Esophagus muscularis mucosa (tissue), 4 donors: ENCODE measurements at regions not wholly inside any gene's neighbourhood (a gene's known extent, or its start where the extent isn't known, plus 50 kb on each side); places are given as distances from the start of the nearest gene placed in this dataset.
A peak's percentile ranks its signal among the peaks of the same experiment; 100 is the strongest.
"Not testable (repeated sequence)": the region's sequence is repeated elsewhere in the genome, so short reads cannot be mapped to it uniquely, and the experiment has no call there.

Experiments
- DNase-seq: peaks from one replicate; pipeline ENCODE4 v3.0.0-alpha.2; 2017; ENCODE audit errors: extremely low spot score
- H3K27ac ChIP-seq, 4 donors: fragments of 200-600 bp; sonication (generic); replicated peaks in 1 of 4; 1 replicate in 3 of 4; 2 replicates in 1 of 4; pipeline ENCODE4 v1.5.1; 2016 to 2019; ENCODE audit warnings: mild to moderate bottlenecking in 1 of 4
- H3K27me3 ChIP-seq, 4 donors: fragments of 200-600 bp; sonication (generic); one replicate each; pipeline versions ENCODE4 v1.5.1 to v1.6.0; 2016 to 2019
- H3K36me3 ChIP-seq, 4 donors: fragments of 200-600 bp; sonication (generic); one replicate each; pipeline ENCODE4 v1.5.1; 2016 to 2019
- H3K4me1 ChIP-seq, 4 donors: fragments of 200-600 bp; sonication (generic); one replicate each; pipeline ENCODE4 v1.5.1; 2016 to 2019
- H3K4me3 ChIP-seq, 4 donors: fragments of 200-600 bp; sonication (generic); 1 replicate in 2 of 4; 2 replicates in 2 of 4; pipeline ENCODE4 v1.5.1; 2016 to 2019; ENCODE audit warnings: mild to moderate bottlenecking in 4 of 4, moderate library complexity in 1 of 4
- H3K9me3 ChIP-seq, 4 donors: fragments of 200-600 bp; sonication (generic); 1 replicate in 3 of 4; 2 replicates in 1 of 4; pipeline ENCODE4 v1.5.1; 2016 to 2019
- EP300 ChIP-seq: sonication (generic); formaldehyde crosslinking; IDR thresholded peaks from one replicate; pipeline ENCODE4 v1.6.1; 2017; ENCODE audit warnings: antibody characterized with exemption
- POLR2A ChIP-seq: fragments of 450-650 bp; IDR thresholded peaks from one replicate; pipeline ENCODE4 v1.6.1; 2017; ENCODE audit warnings: antibody characterized with exemption, moderate library complexity, mild to moderate bottlenecking, low read depth
- POLR2AphosphoS5 ChIP-seq, 2 donors: sonication (generic); formaldehyde crosslinking; IDR thresholded peaks; one replicate each; pipeline ENCODE4 v1.6.1; 2017; ENCODE audit warnings: antibody characterized with exemption in 2 of 2
- WGBS: methylation state at CpG from one replicate; pipeline ENCODE4 v1.1.5; 2018; 5-methylcytosine and 5-hydroxymethylcytosine counted together
- intact Hi-C: fragments of 100-400 bp; cut with DNase I; formaldehyde crosslinking; loops from one replicate; pipeline ENCODE4 v1.15.1; 2023
- TF ChIP-seq, protein P1 (sequence below), 3 experiments: fragments of 200-600 bp in 2 of 3; fragments of 450-650 bp in 1 of 3; sonication (generic) in 2 of 3; IDR thresholded peaks; one replicate each; pipeline ENCODE4 v1.5.1; 2017 to 2019; ENCODE audit warnings: antibody characterized with exemption in 3 of 3, mild to moderate bottlenecking in 2 of 3, moderate library complexity in 1 of 3

GRCh38 chrX:10469-11458 is 270.4 kb upstream of the PLCXD1 start:
- H3K27ac ChIP-seq, H3K27me3 ChIP-seq, DNase-seq, intact Hi-C loops, H3K36me3 ChIP-seq, H3K4me3 ChIP-seq, H3K9me3 ChIP-seq, H3K4me1 ChIP-seq: not testable (repeated sequence)
- 75% methylated on average over 1 of the region's 18 CpGs for WGBS

DNA sequence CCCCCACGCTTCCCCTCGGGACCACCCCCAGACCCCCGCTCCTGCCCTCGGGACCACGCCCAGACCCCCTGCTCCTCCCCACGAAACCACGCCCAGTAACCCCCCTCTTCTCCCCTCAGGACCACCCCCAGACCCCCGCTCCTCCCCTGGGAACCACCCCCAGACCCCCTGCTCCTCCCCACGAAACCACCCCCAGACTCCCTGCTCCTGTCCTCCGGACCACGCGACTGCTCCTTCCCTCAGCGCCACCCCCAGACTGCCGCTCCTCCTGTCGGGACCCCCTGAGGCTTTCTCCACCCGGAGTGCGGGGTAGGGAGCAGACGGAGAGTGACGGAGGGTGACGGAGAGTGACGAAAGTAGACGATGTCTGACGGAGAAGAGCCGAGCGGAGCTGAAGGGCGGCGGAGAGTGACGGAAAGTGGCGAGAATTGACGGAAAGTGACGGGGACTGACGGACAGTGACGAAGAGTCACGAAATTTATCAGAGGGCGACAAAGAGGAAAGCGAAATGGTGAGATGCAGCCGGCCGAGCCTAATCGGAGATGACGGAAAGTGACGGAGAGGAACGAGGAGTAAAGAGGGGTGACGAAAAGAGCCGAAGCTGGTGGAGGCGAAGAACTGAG is 267.2 kb upstream of the PLCXD1 start:
- H3K36me3 ChIP-seq, intact Hi-C loops: not testable (repeated sequence)
- 75% methylated on average over 13 of the region's 45 CpGs for WGBS

GRCh38 chrX:14452-14851 is 266.7 kb upstream of the PLCXD1 start:
- 67% methylated on average over 19 of the region's 39 CpGs for WGBS
- H3K36me3 ChIP-seq, H3K27ac ChIP-seq, H3K4me1 ChIP-seq, DNase-seq, H3K9me3 ChIP-seq, intact Hi-C loops, H3K27me3 ChIP-seq: not testable (repeated sequence)
- H3K4me3 ChIP-seq = peak overlapping the region in 1 of 4 donors; percentile 48

More for the DNA sequence above, 267.2 kb upstream of the PLCXD1 start:
- not testable (repeated sequence) for DNase-seq, H3K9me3 ChIP-seq, H3K4me1 ChIP-seq, H3K27ac ChIP-seq, H3K4me3 ChIP-seq, H3K27me3 ChIP-seq

DNA sequence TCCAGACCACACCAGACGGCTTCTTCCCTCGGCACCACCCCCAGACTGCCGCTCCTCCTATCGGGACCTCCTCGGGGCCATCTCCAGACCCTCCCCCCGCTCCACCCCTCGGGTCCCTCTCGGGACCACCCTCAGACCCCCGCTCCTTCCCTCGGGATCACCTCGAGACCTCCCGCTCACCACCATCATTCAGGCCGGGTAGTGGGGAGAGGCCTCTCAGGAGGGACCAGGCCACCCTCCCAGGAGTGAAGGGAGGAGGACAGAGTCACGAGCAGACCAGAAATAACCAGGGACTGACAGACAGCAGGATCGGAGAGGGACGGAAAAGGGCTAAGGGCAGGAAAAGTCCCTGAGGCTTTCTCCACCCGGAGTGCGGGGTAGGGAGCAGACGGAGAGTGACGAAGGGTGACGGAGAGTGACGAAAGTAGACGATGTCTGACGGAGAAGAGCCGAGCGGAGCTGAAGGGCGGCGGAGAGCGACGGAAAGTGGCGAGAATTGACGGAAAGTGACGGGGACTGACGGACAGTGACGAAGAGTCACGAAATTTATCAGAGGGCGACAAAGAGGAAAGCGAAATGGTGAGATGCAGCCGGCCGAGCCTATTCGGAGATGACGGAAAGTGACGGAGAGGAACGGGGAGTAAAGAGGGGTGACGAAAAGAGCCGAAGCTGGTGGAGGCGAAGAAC is 262.3 kb upstream of the PLCXD1 start:
- H3K36me3 ChIP-seq, H3K4me1 ChIP-seq, H3K27ac ChIP-seq, DNase-seq, H3K4me3 ChIP-seq, H3K27me3 ChIP-seq, H3K9me3 ChIP-seq, intact Hi-C loops: not testable (repeated sequence)
- whole genome bisulfite sequencing = 51% methylated on average over 12 of the region's 47 CpGs

- DNase-seq, H3K36me3 ChIP-seq, H3K4me1 ChIP-seq, H3K27ac ChIP-seq, H3K27me3 ChIP-seq, intact Hi-C loops, H3K9me3 ChIP-seq: not testable (repeated sequence)
- peak overlapping the region; percentile 42 to 59 (median 47) for H3K4me3 ChIP-seq
- no CpG with 5 or more reads among the region's 41 CpGs for WGBS
These were observed 261.7 kb upstream of the PLCXD1 start for GRCh38 chrX:19455-19827.

DNA sequence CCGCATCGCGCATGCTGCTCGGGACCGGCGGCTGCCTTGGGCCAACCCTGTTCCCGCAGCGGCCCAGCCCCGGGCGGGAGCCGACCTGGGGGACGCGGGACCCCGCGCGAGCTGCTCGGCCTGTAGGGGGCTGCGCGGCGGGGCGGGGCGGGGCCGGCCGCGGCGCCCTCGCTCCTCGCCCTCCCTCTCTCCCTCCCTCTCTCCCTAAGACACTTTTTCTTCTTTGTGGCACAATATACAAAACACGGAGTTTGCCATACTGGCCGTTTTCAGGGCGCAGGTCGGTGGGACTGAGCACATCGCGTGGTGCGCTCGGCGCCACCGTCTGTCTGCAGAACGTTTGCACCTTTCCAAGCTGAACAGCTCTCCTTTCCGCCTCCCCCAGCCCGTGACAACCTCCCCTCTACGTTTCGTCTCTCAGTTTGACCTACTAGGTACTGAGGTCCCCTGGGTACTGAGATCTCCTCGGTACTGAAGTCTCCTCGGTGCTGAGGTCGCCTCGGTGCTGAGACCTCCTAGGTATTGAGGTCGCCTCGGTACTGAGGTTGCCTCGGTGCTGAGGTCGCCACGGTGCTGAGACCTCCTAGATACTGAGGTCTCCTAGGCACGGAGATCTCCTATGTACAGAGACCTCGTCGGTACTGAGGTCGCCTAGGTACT is 261.1 kb upstream of the PLCXD1 start:
- H3K27ac ChIP-seq = no peak overlapping the region

GRCh38 chrX:24139-24538 is 257.0 kb upstream of the PLCXD1 start:
- H3K27me3 ChIP-seq, intact Hi-C loops, H3K9me3 ChIP-seq, H3K27ac ChIP-seq, H3K36me3 ChIP-seq, H3K4me1 ChIP-seq, H3K4me3 ChIP-seq, DNase-seq: not testable (repeated sequence)
- WGBS = no CpG with 5 or more reads among the region's 6 CpGs

More for the DNA sequence above, 261.1 kb upstream of the PLCXD1 start:
- intact Hi-C loops = no loop called here
- no peak for TF ChIP-seq POLR2AphosphoS5 (IDR thresholded peaks at IDR 0.05)
- TF ChIP-seq POLR2A = no peak
- TF ChIP-seq, protein P1, sequence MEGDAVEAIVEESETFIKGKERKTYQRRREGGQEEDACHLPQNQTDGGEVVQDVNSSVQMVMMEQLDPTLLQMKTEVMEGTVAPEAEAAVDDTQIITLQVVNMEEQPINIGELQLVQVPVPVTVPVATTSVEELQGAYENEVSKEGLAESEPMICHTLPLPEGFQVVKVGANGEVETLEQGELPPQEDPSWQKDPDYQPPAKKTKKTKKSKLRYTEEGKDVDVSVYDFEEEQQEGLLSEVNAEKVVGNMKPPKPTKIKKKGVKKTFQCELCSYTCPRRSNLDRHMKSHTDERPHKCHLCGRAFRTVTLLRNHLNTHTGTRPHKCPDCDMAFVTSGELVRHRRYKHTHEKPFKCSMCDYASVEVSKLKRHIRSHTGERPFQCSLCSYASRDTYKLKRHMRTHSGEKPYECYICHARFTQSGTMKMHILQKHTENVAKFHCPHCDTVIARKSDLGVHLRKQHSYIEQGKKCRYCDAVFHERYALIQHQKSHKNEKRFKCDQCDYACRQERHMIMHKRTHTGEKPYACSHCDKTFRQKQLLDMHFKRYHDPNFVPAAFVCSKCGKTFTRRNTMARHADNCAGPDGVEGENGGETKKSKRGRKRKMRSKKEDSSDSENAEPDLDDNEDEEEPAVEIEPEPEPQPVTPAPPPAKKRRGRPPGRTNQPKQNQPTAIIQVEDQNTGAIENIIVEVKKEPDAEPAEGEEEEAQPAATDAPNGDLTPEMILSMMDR (IDR thresholded peaks at IDR 0.05) = peak in 1 of 3 experiments; percentile 20
- TF ChIP-seq EP300 = no peak
- peak overlapping the region; percentile 42 to 59 (median 47) for H3K4me3 ChIP-seq
- no peaks in the 10 kb centered on the region for H3K36me3 ChIP-seq
- H3K4me1 ChIP-seq = peaks cover 0 to 3% (median 0%) of the 10 kb centered on the region in 4 donors
- WGBS = 53% methylated on average over 34 of the region's 56 CpGs
- DNase-seq = peak; percentile 83
- H3K9me3 ChIP-seq = no peaks in the 10 kb centered on the region
- no peaks in the 10 kb centered on the region for H3K27me3 ChIP-seq
